ENCODE measurements at regions not wholly inside any gene's neighbourhood (a gene's known extent, or its start where the extent isn't known, plus 50 kb on each side); places are given as distances from the start of the nearest gene placed in this dataset.
A peak's percentile ranks its signal among the peaks of the same experiment; 100 is the strongest.

- no peak for DNase-seq
These were observed 1076.5 kb upstream of the ARRDC3 start for GRCh38 chr5:92459654-92460053.

DNA sequence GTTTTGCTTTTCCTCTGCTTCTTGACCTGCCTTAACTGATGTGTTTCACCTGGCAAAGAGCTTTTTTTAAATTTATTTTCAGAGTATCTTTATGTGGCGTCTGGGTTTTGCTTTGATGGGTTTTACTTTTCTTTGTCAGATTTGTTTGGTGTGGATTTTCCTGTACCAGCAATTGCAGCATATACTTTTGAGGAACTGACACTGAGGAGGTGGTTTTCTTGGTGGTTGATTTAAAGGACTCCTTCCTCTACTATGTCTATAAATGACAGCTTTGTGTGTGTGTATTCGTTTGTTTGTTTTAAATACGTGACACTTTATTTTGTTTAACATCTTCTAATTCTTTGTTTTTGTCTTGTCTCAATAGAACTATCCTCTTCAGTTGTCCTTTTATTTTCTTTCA, 1071.9 kb upstream of the ARRDC3 start:
- DNase-seq = no peak

DNA sequence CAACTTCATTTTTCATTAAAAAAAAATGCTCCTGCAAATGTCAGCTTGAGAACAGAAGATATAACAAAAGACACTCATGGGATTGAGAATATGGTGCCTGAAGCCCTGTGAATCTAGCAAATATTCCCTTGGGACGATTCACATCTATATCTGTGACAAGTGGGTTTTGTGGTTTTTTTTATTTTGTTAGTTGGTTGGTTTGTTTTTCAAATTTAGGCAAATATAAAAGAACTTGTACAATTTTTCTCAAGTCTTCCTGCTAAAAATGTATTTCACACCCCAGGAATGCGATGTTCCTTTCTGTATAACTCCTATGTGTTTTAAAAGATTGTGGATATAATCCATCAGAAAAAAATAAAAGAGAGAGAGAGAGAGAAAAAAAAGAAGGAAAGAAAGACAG, 1061.8 kb upstream of the ARRDC3 start:
- DNase-seq = no peak

GRCh38 chr5:92435781-92436180, 1052.7 kb upstream of the ARRDC3 start:
- no peak for DNase-seq

DNA sequence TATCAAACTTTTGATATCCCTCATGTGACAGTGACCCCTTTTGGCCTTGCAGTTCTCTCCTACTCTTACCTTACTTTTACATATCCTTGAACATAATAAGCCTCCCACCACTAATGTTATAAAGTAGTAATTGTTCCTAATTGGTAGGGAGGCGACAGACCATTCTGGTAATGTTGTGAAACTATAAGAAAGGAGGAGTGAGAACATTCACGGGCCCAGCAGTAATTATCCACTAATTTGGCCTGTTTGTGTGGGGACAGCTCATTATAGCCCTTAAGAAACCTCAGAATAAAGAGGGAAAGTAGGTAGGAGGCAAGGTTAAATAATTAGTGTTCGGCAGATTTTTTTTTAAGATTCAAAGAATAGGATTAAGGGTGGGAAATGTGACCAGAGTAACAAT, 1046.5 kb upstream of the ARRDC3 start:
- DNase-seq = no peak

GRCh38 chr5:92428415-92428814, 1045.3 kb upstream of the ARRDC3 start:
- DNase-seq = no peak

GRCh38 chr5:92424785-92425426, 1041.8 kb upstream of the ARRDC3 start:
- DNase-seq = no peak

- DNase-seq = no peak
These were observed 1038.8 kb upstream of the ARRDC3 start for GRCh38 chr5:92421942-92422341.

- no peak for DNase-seq
These were observed 1038.1 kb upstream of the ARRDC3 start for GRCh38 chr5:92421196-92421595.

DNA sequence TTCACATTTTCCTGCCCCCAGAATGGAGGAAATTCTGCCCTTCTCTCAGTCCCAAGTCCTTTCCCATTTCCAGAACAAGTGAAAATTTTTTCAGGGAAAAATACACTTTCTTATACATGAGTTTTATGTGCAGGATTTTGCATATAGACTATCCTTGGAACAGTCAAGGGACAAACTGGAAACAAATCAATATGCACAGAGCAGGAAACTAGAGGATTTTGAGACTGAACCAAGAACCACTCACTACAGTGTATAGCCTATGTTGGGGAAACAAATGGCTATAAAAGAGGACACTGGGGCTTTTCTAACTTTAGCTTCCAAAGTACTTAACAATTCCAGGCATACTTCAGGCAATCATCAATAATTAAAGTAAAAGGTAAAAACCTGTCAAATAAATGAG, 1036.1 kb upstream of the ARRDC3 start:
- no peak for DNase-seq

GRCh38 chr5:92418341-92418740, 1035.2 kb upstream of the ARRDC3 start:
- no peak for DNase-seq

DNA sequence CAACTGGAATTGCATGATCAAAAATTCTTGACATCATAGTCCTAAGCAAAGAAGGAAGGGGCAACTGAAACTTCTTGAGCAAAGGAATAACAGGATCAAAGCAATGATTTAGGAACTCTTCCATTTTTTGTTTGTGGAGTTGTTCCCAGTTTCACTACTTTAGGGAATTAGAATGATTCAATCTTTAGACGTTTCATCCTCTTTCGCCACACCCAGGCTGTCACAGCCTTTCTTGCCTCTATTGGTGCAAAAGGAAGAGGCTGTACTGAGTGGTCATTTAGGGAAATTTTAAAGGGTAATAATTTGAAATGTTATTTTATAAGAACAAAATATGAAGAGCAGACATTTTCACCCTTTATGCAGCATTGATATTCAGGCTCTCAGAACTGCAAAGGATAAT, 1026.0 kb upstream of the ARRDC3 start:
- no peak for DNase-seq

- no peak for DNase-seq
These were observed 1020.0 kb upstream of the ARRDC3 start for GRCh38 chr5:92402956-92403702.

GRCh38 chr5:92402045-92402444, 1018.9 kb upstream of the ARRDC3 start:
- DNase-seq = no peak

DNA sequence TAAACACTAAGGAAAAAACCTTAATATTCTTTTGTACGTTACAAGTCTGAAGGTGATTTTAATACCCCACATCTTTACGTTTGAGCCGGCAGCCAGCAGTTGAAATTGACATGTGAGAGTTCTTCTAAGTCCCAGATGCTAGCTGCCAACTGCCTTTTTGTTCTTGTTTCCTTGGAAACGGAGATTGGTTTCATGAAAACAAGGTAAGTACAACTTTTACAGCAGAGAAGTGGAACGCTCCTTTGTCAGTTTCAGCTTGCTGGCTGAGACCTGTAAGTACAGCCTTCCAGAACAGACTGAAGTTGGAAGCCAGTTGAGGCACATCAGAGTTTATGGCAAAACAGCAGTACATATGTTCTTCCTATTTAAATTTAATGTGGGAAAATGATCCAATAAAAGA, 1018.4 kb upstream of the ARRDC3 start:
- DNase-seq = no peak

- DNase-seq = no peak
These were observed 1011.8 kb upstream of the ARRDC3 start for GRCh38 chr5:92394936-92395335.

DNA sequence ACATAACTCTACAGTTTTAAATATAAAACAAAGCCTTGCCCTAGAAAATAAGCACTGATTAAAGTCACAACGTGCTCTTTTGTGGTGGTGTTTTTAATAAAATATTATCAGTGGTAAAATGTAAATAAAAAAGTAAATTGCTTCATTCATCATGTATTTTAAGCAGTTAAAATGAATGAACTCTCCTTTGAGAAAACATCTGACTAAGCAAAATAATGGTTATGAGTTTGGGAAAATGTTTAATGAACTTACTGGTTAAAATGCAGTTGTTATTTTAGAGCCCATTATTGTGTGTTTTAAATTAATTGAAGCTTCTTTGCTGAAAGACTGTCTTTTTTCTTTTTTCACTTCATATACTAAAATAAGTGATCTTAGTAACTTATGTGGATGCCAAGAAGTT, 1007.5 kb upstream of the ARRDC3 start:
- no peak for DNase-seq

DNA sequence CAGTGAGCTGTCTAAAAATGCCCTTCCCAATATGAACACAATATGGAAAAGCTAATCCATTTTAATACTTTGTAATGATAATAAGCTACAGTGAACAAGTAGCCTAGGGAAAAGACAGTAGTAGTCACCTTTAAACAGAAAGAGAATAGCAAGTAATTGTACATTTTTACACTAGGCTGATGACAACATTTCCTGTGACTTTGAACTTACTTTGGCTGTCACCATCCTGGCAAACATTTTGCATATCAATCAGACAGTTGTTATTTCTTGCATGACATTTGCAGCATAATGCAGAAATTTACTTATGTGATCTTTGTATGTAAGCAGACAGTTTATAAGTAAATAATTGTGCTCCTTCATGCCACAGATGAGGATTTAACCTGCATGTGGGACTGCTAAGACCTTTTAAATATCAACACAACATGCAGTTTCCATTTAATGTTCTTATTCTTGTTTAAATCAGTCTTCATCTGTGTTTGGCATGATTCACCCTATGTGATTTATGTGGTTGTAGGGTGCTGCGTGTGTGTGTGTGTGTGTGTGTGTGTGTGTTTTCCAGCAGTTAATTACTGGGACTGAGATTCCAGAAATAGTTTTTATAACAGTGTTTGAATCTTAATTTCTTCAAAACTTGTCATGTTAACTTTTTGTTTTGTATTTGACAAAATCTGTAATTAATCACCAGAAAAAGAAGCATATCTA, 997.1 kb upstream of the ARRDC3 start:
- no peak for DNase-seq

DNA sequence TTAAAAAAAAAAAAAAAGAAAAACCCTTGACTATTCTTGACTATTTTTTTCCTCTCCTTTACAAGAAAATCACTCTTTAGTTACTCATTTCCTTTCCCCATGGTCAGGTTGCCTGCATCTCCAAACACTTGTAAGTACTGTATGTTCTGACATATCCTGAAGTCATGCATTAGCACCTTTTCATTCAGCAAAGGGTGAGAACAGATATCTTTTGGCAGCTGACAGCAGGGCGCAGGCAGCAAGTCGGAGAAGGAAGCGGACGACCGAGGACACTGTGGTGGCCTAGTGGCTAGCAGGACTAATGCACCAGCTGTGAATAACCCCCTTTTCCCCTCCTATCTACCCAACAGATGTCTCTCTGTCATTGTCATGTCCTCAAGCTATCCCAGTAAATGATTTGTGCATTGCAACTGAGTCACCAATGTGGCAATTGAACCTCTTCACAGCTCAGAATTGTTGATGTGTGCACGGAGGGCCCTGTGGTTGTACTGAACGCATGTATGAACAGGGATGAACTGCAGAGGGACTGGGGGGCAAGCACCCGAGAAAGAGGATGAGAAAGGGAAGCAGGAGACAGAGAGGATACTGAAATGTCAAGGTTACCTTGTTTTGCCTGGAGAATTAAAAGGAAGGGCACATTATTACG, 996.0 kb upstream of the ARRDC3 start:
- no peak for DNase-seq

DNA sequence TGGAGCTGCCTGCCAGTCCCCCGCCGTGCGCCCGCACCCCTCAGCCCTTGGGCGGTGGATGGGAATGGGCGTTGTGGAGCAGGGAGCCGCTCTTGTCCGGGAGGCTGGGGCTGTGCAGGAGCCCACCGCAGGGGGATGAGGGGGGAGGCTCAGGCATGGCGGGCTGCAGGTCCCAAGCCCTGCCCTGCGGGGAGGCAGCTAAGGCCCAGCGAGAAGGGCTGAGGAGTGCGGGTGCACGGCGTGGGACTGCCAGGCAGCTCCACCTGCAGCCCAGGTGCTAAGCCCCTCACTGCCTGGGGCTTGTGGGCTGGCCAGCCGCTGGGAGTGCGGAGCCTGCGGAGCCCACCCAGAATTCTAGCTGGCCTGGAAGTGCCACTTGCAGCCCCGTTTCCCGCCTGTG, 991.7 kb upstream of the ARRDC3 start:
- DNase-seq = peak; percentile 11

- no peak for DNase-seq
These were observed 989.6 kb upstream of the ARRDC3 start for GRCh38 chr5:92372766-92373165.

DNA sequence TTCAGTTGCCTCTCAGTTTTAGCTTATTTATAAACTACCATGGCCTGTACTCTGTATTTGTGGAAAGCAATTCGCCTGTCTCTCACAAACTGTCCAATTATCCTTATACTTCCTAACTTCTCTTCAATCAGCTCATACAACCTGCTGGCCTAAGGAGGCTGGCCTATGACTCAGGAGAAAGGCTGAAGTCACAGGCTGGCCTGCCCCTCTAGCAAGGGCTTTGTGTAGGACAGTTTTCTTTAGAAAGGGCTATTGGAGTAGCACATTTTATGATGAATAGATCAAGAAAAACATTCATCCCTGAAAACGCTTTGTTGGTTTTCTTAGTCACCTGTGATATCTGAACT, 988.7 kb upstream of the ARRDC3 start:
- no peak for DNase-seq

DNA sequence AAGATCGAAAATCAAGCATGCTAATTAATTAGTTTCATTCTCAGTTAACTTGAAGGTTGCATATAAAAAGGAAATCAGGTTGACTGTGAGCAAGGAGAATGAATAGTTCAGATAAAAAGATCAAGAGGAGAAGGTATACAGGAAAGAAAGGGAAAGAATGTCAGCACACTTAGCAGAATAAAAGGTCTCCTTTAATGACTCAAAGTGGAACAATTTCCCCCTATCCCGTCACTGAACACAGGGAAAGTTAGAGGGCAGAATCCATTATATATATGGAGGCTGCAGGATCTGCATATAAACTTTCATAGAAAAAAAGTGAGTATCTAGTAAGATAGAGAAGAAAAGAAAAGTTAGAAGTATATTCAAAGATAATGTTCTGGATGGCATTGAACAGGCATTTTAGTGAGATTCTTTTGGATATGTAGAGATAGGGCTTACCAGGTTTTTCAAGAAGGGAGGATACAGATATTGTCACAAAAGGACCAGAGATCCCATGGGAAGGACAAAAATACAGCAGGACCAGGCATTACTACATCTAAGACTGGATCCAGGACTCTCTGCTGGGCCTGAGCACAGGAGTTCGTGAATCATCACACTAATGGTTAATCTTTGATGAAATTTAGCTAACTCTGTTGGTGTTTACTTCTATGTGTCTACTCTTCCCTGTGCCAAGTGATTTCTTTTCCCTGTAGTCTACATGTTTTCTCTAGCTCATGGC, 988.2 kb upstream of the ARRDC3 start:
- DNase-seq = no peak
